IMR-90 (cell line): ENCODE measurements at regions not wholly inside any gene's neighbourhood (a gene's known extent, or its start where the extent isn't known, plus 50 kb on each side); places are given as distances from the start of the nearest gene placed in this dataset.

Experiments
- ATAC-seq: fragments of 200-7000 bp; cut with Tn5 transposase; 2 replicates; pipeline ENCODE4 v1.9.1; 2020; ENCODE audit warnings: low read depth, mild to moderate bottlenecking, moderate library complexity
- BruUV-seq: library from RNA; stranded (reverse); fragments of 400-500 nt; replicated peaks from 2 replicates; lab custom pipeline; 2021; lab: Mats Ljungman, UMichigan
- CTCF ChIA-PET: fragments of 300-600 bp; formaldehyde crosslinking; extraction: SDS; loops from one replicate; lab custom pipeline; 2021; ENCODE audit warnings: antibody characterized with exemption; lab: Yijun Ruan, JAX
- POLR2A ChIA-PET: fragments of 300-600 bp; sonication (Branson Sonifier 250); formaldehyde crosslinking; loops from one replicate; lab custom pipeline; 2022; ENCODE audit warnings: antibody characterized with exemption; ENCODE audit not compliant: unreplicated experiment; lab: Charles Lee
- DNase-seq: peaks from one replicate; pipeline ENCODE4 v3.0.0; 2013
- H2AFZ ChIP-seq: replicated peaks from 2 replicates; pipeline ENCODE3; 2013; ENCODE audit warnings: low read length, mild to moderate bottlenecking; ENCODE audit not compliant: poor library complexity
- H2AK5ac ChIP-seq: 2 replicates; pipeline ENCODE4 v1.6.1; 2013; ENCODE audit warnings: low read depth, low read length, inconsistent platforms
- H2AK9ac ChIP-seq: replicated peaks from 2 replicates; pipeline ENCODE3; 2013; ENCODE audit warnings: mild to moderate bottlenecking, low read depth, low read length, moderate library complexity; ENCODE audit not compliant: poor library complexity
- H2BK120ac ChIP-seq: 2 replicates; pipeline ENCODE4 v1.6.1; 2013; ENCODE audit warnings: low read depth, low read length, inconsistent platforms
- H2BK15ac ChIP-seq: 3 replicates; pipeline ENCODE4 v1.6.1; 2013; ENCODE audit warnings: low read depth, low read length, inconsistent platforms
- H2BK20ac ChIP-seq: 2 replicates; pipeline ENCODE4 v1.6.1; 2013; ENCODE audit warnings: low read depth, mild to moderate bottlenecking, inconsistent platforms, low read length, moderate library complexity
- H2BK5ac ChIP-seq: 2 replicates; pipeline ENCODE4 v1.6.1; 2013; ENCODE audit warnings: mild to moderate bottlenecking, low read depth, low read length, inconsistent platforms; ENCODE audit not compliant: poor library complexity, severe bottlenecking
- H3K14ac ChIP-seq: replicated peaks from 2 replicates; pipeline ENCODE4 v1.6.1; 2013; ENCODE audit warnings: low read depth, low read length, inconsistent platforms
- H3K18ac ChIP-seq: 2 replicates; pipeline ENCODE4 v1.6.1; 2013; ENCODE audit warnings: low read depth, low read length, control low read depth
- H3K23ac ChIP-seq: 2 replicates; pipeline ENCODE4 v1.6.1; 2013; ENCODE audit warnings: low read depth, low read length, inconsistent platforms
- H3K27ac ChIP-seq: 2 replicates; pipeline ENCODE4 v1.5.1; 2013; ENCODE audit warnings: mild to moderate bottlenecking, control low read depth, low read length; ENCODE audit not compliant: insufficient read depth
- H3K27me3 ChIP-seq: 2 replicates; pipeline ENCODE4 v1.6.1; 2013; ENCODE audit warnings: low read length; ENCODE audit not compliant: control insufficient read depth, insufficient read depth
- H3K36me3 ChIP-seq: 2 replicates; pipeline ENCODE4 v1.6.1; 2013; ENCODE audit warnings: low read length, mixed read lengths; ENCODE audit not compliant: control insufficient read depth, insufficient read depth
- H3K4ac ChIP-seq: 2 replicates; pipeline ENCODE4 v1.6.1; 2013; ENCODE audit warnings: low read depth, low read length, inconsistent platforms
- H3K4me1 ChIP-seq: 2 replicates; pipeline ENCODE4 v1.6.1; 2013; ENCODE audit warnings: low read length, mixed read lengths; ENCODE audit not compliant: control insufficient read depth, insufficient read depth
- H3K4me2 ChIP-seq: 2 replicates; pipeline ENCODE4 v1.6.1; 2013; ENCODE audit warnings: low read depth, mild to moderate bottlenecking, control low read depth, low read length, moderate library complexity
- H3K4me3 ChIP-seq: 2 replicates; pipeline ENCODE4 v1.5.1; 2013; ENCODE audit warnings: low read depth, mild to moderate bottlenecking, control low read depth, low read length, moderate library complexity; ENCODE audit not compliant: insufficient read depth
- H3K56ac ChIP-seq: 2 replicates; pipeline ENCODE4 v1.6.1; 2013; ENCODE audit warnings: low read length, inconsistent platforms; ENCODE audit not compliant: insufficient read depth; ENCODE audit errors: extremely low read depth
- H3K79me1 ChIP-seq, 2 experiments: 2 replicates each; pipeline ENCODE4 v1.6.1; 2013; ENCODE audit warnings: low read length in 2 of 2, inconsistent platforms in 1 of 2, low read depth in 1 of 2
- H3K9ac ChIP-seq: 2 replicates; pipeline ENCODE4 v1.6.1; 2013; ENCODE audit warnings: low read depth, low read length, control low read depth
- H3K9me1 ChIP-seq: 2 replicates; pipeline ENCODE4 v1.6.1; 2013; ENCODE audit warnings: low read length, inconsistent platforms; ENCODE audit not compliant: insufficient read depth
- H3K9me3 ChIP-seq: 2 replicates; pipeline ENCODE4 v1.6.1; 2013; ENCODE audit warnings: low read length; ENCODE audit not compliant: control insufficient read depth, insufficient read depth
- H4K20me1 ChIP-seq: 2 replicates; pipeline ENCODE4 v1.6.1; 2013; ENCODE audit warnings: low read length, inconsistent platforms; ENCODE audit not compliant: insufficient read depth
- H4K5ac ChIP-seq: 2 replicates; pipeline ENCODE4 v1.6.1; 2013; ENCODE audit warnings: mild to moderate bottlenecking, low read depth, low read length, control low read depth
- H4K8ac ChIP-seq, 2 experiments: 2 replicates each; pipeline ENCODE4 v1.6.1; 2013; ENCODE audit warnings: low read depth in 2 of 2, low read length in 2 of 2, control low read depth in 1 of 2, inconsistent platforms in 1 of 2
- H4K91ac ChIP-seq: 2 replicates; pipeline ENCODE4 v1.6.1; 2013; ENCODE audit warnings: low read depth, low read length, inconsistent platforms; ENCODE audit not compliant: insufficient read depth
- BHLHE40 ChIP-seq: fragments of 150-350 bp; IDR thresholded peaks from 2 replicates; pipeline ENCODE4 v1.6.1; 2016; ENCODE audit warnings: mild to moderate bottlenecking, low read depth, low read length
- CEBPB ChIP-seq: IDR thresholded peaks from 2 replicates; pipeline ENCODE4 v1.6.1; 2012; ENCODE audit warnings: low read depth, low read length, improper control_type of control experiment
- CHD1 ChIP-seq: IDR thresholded peaks from 2 replicates; pipeline ENCODE4 v1.6.1; 2012; ENCODE audit warnings: low read depth, low read length, improper control_type of control experiment
- CTCF ChIP-seq: conservative IDR thresholded peaks from 2 replicates; pipeline ENCODE4 v1.5.1; 2012; ENCODE audit warnings: mild to moderate bottlenecking, low read depth, low read length, improper control_type of control experiment
- ELK1 ChIP-seq: fragments of 150-350 bp; IDR thresholded peaks from 2 replicates; pipeline ENCODE4 v1.6.1; 2016; ENCODE audit warnings: low read depth, mild to moderate bottlenecking, low read length, moderate library complexity, borderline replicate concordance
- FOS ChIP-seq: fragments of 150-350 bp; IDR thresholded peaks from 2 replicates; pipeline ENCODE4 v1.6.1; 2016; ENCODE audit warnings: low read depth, low read length
- MAFK ChIP-seq: IDR thresholded peaks from 2 replicates; pipeline ENCODE4 v1.6.1; 2012; ENCODE audit warnings: low read depth, low read length, improper control_type of control experiment
- MAZ ChIP-seq: IDR thresholded peaks from 2 replicates; pipeline ENCODE4 v1.6.1; 2012; ENCODE audit warnings: low read depth, mild to moderate bottlenecking, low read length, improper control_type of control experiment, moderate library complexity, borderline replicate concordance
- MXI1 ChIP-seq: IDR thresholded peaks from 2 replicates; pipeline ENCODE4 v1.6.1; 2012; ENCODE audit warnings: low read depth, mild to moderate bottlenecking, low read length, moderate library complexity, borderline replicate concordance
- NFE2L2 ChIP-seq: fragments of 150-350 bp; IDR thresholded peaks from 2 replicates; pipeline ENCODE4 v1.6.1; 2016; ENCODE audit warnings: low read depth, mild to moderate bottlenecking, low read length
- POLR2A ChIP-seq: IDR thresholded peaks from 2 replicates; pipeline ENCODE4 v1.6.1; 2012; ENCODE audit warnings: mild to moderate bottlenecking, low read depth, low read length
- RAD21 ChIP-seq: IDR thresholded peaks from 2 replicates; pipeline ENCODE4 v1.6.1; 2012; ENCODE audit warnings: low read length, improper control_type of control experiment
- RCOR1 ChIP-seq: IDR thresholded peaks from 2 replicates; pipeline ENCODE4 v1.6.1; 2012; ENCODE audit warnings: mild to moderate bottlenecking, low read length, improper control_type of control experiment; ENCODE audit not compliant: insufficient replicate concordance
- RFX5 ChIP-seq: IDR thresholded peaks from 2 replicates; pipeline ENCODE4 v1.8.0; 2012; ENCODE audit warnings: low read depth, mild to moderate bottlenecking, low read length, moderate library complexity
- SMC3 ChIP-seq: fragments of 150-350 bp; IDR thresholded peaks from 2 replicates; pipeline ENCODE4 v1.6.1; 2016; ENCODE audit warnings: low read depth, mild to moderate bottlenecking, antibody characterized with exemption, low read length, moderate library complexity
- USF2 ChIP-seq: fragments of 150-350 bp; IDR thresholded peaks from 2 replicates; pipeline ENCODE4 v1.6.1; 2017; ENCODE audit warnings: mild to moderate bottlenecking, antibody characterized with exemption, low read length, low read depth
- WGBS, 2 experiments: methylation state at CpG; one replicate each; pipeline versions ENCODE4 v1.1.5 to v1.1.7; 2013; ENCODE audit warnings: missing lambda C conversion rate in 2 of 2; ENCODE audit not compliant: insufficient read length in 1 of 2; ENCODE audit errors: extremely low coverage in 2 of 2; 5-methylcytosine and 5-hydroxymethylcytosine counted together
- dilution Hi-C: fragments of 300-500 bp; cut with HindIII; formaldehyde crosslinking; loops from one replicate; pipeline ENCODE4 v1.14.3; 2018; ENCODE audit warnings: low sequenced_read_pairs; ENCODE audit not compliant: unreplicated experiment
- in situ Hi-C: fragments of 300-500 bp; cut with MboI; formaldehyde crosslinking; loops from 3 replicates; pipeline ENCODE4 v1.14.3; 2019; ENCODE audit warnings: low sequenced_read_pairs, inconsistent platforms, mixed read lengths
- intact Hi-C: fragments of 100-400 bp; cut with micrococcal nuclease; formaldehyde crosslinking; loops from 2 replicates; pipeline ENCODE4 v1.10.0; 2022

GRCh38 chr6:66599541-66599940, 892.5 kb upstream of the EYS start:
- POLR2A ChIA-PET = no interaction called here

More at GRCh38 chr6:66599541-66599940, 892.5 kb upstream of the EYS start:
- Histone ChIP-seq H3K79me1 (no peaks in the 10 kb centered on the region), H2BK120ac (no peak overlapping the region), H3K4me3 (no peak overlapping the region), H2AFZ (no peak overlapping the region), H4K20me1 (no peaks in the 10 kb centered on the region), H3K9ac (no peak overlapping the region), H3K56ac (no peak overlapping the region), H3K23ac (no peak overlapping the region), H4K5ac (no peak overlapping the region), H4K91ac (no peak overlapping the region), H3K9me3 (peaks cover 4% of the 10 kb centered on the region; the same call in 1 of the 2 replicates), H3K18ac (no peak overlapping the region), H2BK20ac (no peak overlapping the region), H2AK5ac (no peak overlapping the region), H3K9me1 (no peaks in the 10 kb centered on the region), H3K27me3 (no peaks in the 10 kb centered on the region), H2AK9ac (no peak overlapping the region), H3K4me2 (no peak overlapping the region), H3K36me3 (no peaks in the 10 kb centered on the region), H3K4me1 (no peaks in the 10 kb centered on the region), H2BK15ac (no peak overlapping the region), H3K27ac (no peak overlapping the region), H2BK5ac (no peak overlapping the region), H4K8ac (no peak overlapping the region), H3K4ac (no peak overlapping the region), H3K14ac (no peak overlapping the region)
- in situ Hi-C loops (no loop called here), dilution Hi-C loops (no loop called here), intact Hi-C loops (no loop called here)
- DNase-seq (no peak), ATAC-seq (no peak)
- WGBS, 2 experiments = no CpG with 5 or more reads among the region's 4 CpGs
- no TSS peak for BruUV-seq
- CTCF ChIA-PET = no interaction called here
- no peak for TF ChIP-seq RAD21
- no peak for TF ChIP-seq BHLHE40
- no peak for TF ChIP-seq CTCF
- TF ChIP-seq POLR2A = no peak
- TF ChIP-seq NFE2L2 = no peak
- TF ChIP-seq MAFK = no peak
- TF ChIP-seq SMC3 = no peak
- no peak for TF ChIP-seq CEBPB
- no peak for TF ChIP-seq MAZ
- no peak for TF ChIP-seq ELK1
- no peak for TF ChIP-seq CHD1
- TF ChIP-seq USF2 = no peak
- no peak for TF ChIP-seq MXI1
- TF ChIP-seq RCOR1 = no peak
- TF ChIP-seq FOS = no peak
- no peak for TF ChIP-seq RFX5
